GDM1 (cell line): ENCODE measurements at regions not wholly inside any gene's neighbourhood (a gene's known extent, or its start where the extent isn't known, plus 50 kb on each side); places are given as distances from the start of the nearest gene placed in this dataset.

Source experiments
- DNase-seq: peaks from one replicate; lab custom pipeline; 2025; lab: John Stamatoyannopoulos, UW

DNA sequence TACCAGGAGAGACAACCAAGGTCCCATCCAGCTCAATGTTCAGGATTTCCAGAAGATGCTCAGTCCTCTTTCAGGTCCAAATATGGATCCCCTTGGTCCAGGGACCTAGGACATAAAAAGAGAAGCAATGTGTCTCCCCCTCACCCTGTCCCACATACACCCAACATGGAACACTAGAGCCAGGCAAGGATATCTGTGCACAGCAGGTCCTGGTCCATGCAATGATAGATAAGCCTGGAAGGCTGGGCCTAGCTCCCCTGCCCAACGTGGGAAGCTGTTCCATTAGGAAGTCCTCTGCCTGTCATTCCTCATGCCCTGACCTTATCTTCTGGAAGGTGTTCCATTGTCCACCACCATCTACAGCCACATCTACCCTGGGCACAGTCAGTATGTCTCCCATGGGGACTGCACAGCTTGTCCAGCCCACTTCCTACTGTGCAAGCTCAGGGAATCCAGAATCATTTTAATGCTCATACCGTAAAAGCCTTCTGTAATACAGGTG is 1434.8 kb downstream of the TBC1D22A start:
- no peak for DNase-seq

- DNase-seq: no peak
Measured at GRCh38 chr22:48192920-48193319, 1430.5 kb downstream of the TBC1D22A start.

DNA sequence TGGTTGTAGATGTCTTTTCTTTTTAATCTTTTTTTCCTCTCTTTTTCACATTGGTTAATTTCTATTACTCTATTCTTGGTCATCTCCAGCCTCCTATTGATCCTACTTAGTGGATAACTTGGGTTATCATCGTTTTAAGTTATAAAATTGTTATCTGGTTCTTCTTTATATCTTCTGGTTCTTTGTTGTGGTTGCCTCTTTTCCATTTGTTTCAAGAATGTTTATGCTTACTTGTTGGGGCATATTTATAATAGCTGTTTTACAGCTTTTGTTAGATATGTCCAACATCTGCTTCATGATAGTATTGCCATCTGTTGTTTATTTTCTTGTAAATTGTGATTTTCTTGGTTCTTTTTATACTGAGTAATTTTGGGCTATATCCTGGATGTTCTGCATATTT is 1429.6 kb downstream of the TBC1D22A start:
- no peak for DNase-seq

GRCh38 chr22:48188231-48188721 is 1425.8 kb downstream of the TBC1D22A start:
- no peak for DNase-seq

DNA sequence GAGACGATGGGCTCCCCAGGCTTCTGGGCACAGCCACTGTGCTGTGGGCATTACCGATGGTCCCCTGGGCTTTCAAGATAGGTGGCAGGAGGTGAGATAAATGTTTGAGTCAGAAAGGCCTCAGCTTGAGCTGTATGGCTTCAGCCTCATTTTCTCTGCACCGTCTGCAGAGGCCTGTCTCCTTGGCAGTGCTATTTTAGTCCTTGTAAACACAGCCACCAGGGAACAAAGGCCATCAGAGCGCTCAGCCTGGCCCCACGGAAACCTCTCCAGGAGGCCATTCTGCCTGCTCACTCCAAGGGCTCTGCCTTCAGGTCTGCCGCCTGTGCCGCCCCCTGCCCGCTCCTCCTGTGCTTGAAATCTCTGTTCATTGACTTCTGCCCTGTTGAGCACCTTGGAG is 1424.9 kb downstream of the TBC1D22A start:
- no peak for DNase-seq

GRCh38 chr22:48186146-48186790 is 1423.8 kb downstream of the TBC1D22A start:
- DNase-seq: no peak

- DNase-seq: no peak
Measured at GRCh38 chr22:48185071-48186055, 1422.9 kb downstream of the TBC1D22A start.

DNA sequence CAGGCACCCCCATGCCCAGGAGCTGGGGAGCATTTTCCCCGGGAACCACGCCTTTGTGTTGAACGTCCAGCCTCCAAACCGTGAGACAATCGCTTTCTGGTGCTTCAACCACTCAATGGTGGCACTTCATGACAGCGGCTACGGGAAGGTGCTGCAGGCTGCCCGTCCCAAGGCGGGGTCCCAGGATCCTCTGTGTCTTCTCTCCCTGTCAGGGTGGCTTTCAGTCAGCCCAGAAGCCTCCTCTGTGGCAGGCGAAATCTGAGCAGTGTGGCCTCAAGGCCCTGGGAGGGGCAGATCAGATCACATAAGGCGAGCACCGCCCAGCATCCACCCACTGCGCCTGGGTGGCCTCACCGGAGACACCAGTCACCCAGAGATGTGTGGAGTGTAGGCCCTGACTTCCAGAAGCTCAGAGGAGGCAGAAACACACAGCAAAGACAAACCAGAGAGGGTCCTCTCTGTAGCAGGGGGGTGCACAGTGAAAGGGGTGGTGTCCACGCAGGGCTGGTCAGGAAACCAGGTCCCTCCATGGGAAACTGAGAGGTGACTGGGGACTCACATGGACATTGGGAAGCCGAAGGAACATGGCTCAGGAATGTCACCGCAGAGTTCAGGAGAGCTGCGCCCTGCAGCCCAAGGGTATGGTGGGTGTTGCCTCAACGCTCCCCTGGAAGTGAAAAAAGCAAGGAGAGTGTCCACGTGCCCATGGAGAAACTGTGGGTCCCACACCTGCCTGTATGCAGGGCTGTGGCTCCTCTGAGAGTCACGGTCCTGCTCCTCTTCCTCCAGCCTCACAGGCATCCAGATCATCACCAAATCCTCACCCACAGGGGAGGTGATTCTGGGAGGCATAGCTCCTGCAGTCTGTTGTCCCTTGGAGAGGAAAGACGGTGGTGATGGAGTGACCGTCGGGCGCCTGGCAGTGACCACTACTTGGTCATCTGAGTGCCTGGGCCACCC is 1420.7 kb downstream of the TBC1D22A start:
- no peak for DNase-seq

DNA sequence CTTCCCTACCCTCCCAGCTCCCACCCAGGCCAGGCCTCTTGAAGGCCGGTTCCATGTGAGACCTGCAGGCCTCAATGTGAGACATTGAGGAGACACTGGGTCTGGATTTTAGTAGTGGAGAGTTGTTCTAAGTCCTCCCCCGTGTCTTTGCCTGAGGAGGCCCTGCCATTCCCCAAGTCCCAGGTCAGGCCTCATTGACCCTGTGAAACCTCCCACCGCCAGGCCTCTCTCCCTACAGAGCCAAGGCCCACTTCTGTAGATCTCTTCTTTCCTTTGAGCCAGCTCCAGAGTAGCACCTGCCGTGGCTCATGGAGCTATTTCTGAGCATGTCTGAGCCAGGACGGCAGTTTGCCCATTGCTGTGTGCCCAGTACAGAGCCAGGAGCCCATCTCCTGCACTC is 1419.6 kb downstream of the TBC1D22A start:
- DNase-seq: no peak

- DNase-seq: no peak
Measured at GRCh38 chr22:48181263-48181955, 1419.0 kb downstream of the TBC1D22A start.

DNA sequence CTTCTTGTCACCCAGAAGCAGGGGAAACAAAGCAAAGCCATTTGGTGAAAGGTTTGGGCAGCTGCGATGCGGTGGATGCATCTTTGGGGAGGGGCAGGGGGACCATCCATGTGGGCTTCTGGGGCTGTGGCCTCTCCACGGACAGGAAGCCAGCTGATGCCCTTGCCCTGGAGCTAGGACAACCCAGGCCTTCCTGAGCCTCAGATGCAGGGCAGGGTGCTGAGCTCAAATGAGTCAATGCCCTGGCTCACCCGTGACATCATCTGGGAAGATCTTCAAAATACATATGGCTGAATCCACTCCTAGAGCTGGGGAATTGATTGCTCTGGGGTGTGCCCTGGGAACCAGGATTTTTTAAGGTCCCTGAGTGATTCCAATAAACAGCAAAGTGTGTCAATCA is 1418.2 kb downstream of the TBC1D22A start:
- DNase-seq: no peak

- no peak for DNase-seq
Measured at GRCh38 chr22:48179571-48180546, 1417.4 kb downstream of the TBC1D22A start.

DNA sequence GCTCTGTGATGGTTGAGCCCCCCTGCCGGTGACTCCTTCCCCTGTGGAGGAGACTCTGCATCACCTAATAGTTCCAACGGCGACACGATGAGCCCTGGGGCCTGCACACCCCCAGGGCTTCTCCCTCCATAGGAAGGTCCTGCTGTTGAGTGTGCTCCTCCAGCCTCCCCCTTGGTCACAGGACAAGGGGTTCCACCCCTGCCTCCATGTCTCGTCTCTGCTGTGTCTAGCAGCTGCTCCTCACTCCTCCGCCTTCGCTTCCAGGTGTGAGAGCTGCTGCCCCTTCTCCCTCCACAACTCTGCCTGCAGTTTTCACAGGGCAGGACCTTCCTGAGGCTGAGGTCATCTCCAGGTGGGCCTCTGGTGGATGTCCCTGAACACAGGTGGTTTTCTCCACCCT is 1416.1 kb downstream of the TBC1D22A start:
- DNase-seq: no peak

DNA sequence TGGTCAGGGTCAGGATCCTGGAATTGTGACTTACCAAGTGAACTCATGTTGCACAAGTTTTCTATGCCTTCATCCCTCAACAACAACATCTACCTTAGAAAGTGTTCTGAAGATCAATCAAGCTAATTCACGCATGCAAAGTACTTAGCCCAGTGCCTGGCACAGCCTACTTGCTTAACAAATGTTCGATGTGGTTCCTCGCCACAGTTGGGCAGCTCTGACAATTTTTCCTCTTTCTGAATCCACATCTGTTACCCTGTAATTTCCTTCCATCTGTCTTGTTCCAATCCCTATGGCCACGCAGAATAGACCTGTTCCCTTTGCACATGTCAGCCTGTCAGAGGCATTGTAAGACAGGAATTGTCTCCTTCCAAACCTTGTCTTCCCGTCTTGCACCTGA is 1415.2 kb downstream of the TBC1D22A start:
- no peak for DNase-seq

DNA sequence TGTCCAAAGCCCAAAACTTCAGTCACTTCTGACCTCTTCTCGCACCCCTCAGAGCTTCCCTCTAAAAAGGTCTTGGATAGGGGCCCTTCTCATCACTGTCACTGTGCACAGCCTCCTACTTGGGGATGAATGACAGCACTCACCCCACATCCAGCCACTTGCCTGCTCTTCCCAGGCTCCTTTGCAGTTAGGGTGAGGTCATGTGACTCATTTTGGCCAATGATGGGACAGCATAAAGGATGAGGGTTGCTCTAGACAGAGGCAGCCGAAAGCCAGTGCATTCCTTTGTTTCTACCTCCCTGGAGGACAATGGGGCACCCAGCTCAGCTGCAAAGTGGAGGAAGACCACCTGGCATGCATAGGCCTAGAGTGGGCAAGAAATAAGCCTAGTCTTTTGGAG is 1413.3 kb downstream of the TBC1D22A start:
- DNase-seq: no peak

DNA sequence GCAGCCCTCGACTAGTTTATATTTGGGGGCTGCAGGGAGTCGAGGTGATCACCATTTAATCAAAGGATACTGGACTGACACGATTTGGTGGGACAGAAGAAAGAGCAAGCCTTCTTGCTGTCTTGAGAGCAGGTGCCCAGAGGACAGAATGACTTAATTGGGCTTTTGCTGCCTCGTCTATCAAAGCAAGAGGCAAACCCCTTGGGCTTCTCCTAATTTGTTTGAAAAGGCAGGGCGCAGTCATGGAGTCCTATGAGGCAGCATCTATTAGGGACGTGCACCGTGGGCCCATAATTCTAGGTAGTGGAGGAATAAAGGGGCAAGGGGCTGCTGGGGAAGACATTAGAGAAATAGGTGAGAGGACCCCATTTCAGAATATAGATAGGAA is 1411.3 kb downstream of the TBC1D22A start:
- no peak for DNase-seq

- no peak for DNase-seq
Measured at GRCh38 chr22:48173061-48173772, 1410.8 kb downstream of the TBC1D22A start.

DNA sequence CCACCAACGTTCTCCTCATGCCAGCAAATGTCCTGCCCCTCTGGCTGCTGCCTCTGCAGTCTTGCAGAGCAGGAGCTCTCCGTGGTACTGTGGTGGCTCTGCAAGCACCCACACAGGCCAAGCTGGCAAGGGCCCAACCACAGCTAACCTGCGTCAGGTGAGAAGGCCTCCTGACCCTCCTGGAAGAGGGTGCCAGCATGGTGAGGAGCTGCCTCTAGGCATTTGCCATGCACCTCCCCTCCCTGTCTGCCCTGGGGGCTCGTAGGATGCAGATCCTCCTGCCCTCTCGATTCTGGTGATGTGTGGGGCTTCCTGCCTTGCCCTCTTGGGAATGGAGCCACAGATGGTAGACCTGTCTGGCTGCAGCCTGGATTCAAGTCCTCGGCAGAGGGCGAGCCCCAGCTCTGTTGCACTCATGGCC is 1408.8 kb downstream of the TBC1D22A start:
- DNase-seq: no peak

GRCh38 chr22:48169227-48169626 is 1406.8 kb downstream of the TBC1D22A start:
- no peak for DNase-seq
